ENCODE measurements at regions not wholly inside any gene's neighbourhood (a gene's known extent, or its start where the extent isn't known, plus 50 kb on each side); places are given as distances from the start of the nearest gene placed in this dataset.

GRCh38 chr1:82806133-82806532 is 1005.4 kb downstream of the ADGRL2 start:
- no peaks in the 10 kb centered on the region for H3K9me3 ChIP-seq
- H3K4me3 ChIP-seq = no peak overlapping the region
- H3K27ac ChIP-seq = no peak overlapping the region
- H3K36me3 ChIP-seq = no peaks in the 10 kb centered on the region
- DNase-seq = no peak
- TF ChIP-seq POLR2A (IDR thresholded peaks at IDR 0.05) (no peak), CTCF (IDR thresholded peaks at IDR 0.05) (no peak)
- no peaks in the 10 kb centered on the region for H3K4me1 ChIP-seq
- no peaks in the 10 kb centered on the region for H3K27me3 ChIP-seq
- 69 to 71% methylated on average over 3 of the region's 3 CpGs for WGBS, 2 donors
- intact Hi-C loops (cut with DNase I) = no loop called here

DNA sequence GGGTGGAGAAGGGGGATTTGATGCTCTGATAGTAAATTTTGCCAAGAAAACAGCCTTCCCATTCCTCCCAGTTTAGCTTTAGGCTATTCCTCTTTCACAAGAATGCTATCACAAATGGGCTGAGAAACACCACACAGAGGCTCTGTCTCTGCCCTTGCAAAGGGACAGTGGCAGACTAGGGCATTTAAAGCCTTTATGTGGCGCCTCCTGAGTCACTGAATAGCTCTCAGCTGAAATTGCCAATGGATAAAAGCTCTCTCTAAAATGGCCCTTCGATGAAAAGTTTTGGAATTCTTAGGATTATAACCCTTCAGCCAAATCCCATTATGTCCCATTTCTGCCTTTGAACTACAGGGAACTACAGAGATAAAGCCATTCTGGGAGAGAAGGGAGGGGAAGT is 1000.4 kb downstream of the ADGRL2 start:
- no peak overlapping the region for H3K4me3 ChIP-seq
- H3K27ac ChIP-seq = no peak overlapping the region
- no peaks in the 10 kb centered on the region for H3K9me3 ChIP-seq
- no peaks in the 10 kb centered on the region for H3K27me3 ChIP-seq
- 86 to 100% methylated on average over 1 of the region's 2 CpGs for WGBS, 2 donors
- intact Hi-C loops (cut with DNase I) = no loop called here
- no peak for TF ChIP-seq CTCF (IDR thresholded peaks at IDR 0.05)
- no peak for TF ChIP-seq POLR2A (IDR thresholded peaks at IDR 0.05)
- H3K4me1 ChIP-seq = no peaks in the 10 kb centered on the region
- no peak for DNase-seq
- no peaks in the 10 kb centered on the region for H3K36me3 ChIP-seq

DNA sequence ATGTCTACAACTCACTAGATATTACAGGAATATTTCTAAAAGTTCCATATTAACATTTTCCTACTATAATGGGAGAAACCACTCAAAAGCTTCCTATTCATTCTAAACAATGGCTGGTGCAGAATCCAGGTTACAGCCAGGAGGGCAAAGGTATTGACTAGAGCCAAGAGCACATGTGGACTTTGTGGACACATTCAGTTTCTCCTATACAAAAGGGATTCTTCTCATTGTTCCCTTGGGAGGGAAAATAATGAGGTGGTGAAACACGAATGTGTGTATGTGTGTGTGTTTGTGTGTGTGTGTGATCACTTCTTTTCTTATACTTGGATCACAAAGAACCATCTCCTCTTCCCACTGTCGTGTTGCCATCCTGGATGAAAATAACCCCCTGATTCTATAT is 1000.0 kb downstream of the ADGRL2 start:
- intact Hi-C loops (cut with DNase I) = no loop called here
- H3K4me3 ChIP-seq = no peak overlapping the region
- TF ChIP-seq CTCF (IDR thresholded peaks at IDR 0.05) (no peak), POLR2A (IDR thresholded peaks at IDR 0.05) (no peak)
- no peak for DNase-seq
- no peaks in the 10 kb centered on the region for H3K4me1 ChIP-seq
- no peaks in the 10 kb centered on the region for H3K9me3 ChIP-seq
- no peaks in the 10 kb centered on the region for H3K36me3 ChIP-seq
- H3K27ac ChIP-seq = no peak overlapping the region
- 68 to 70% methylated on average over 2 of the region's 2 CpGs for WGBS, 2 donors
- H3K27me3 ChIP-seq = no peaks in the 10 kb centered on the region

GRCh38 chr1:82799261-82799660 is 998.5 kb downstream of the ADGRL2 start:
- intact Hi-C loops (cut with DNase I) = no loop called here
- no peaks in the 10 kb centered on the region for H3K36me3 ChIP-seq
- no peaks in the 10 kb centered on the region for H3K27me3 ChIP-seq
- DNase-seq = no peak
- WGBS, 2 donors = 79 to 86% methylated on average over 1 of the region's 1 CpG
- no peaks in the 10 kb centered on the region for H3K9me3 ChIP-seq
- H3K4me1 ChIP-seq = no peaks in the 10 kb centered on the region
- TF ChIP-seq POLR2A (IDR thresholded peaks at IDR 0.05) (no peak), CTCF (IDR thresholded peaks at IDR 0.05) (no peak)
- no peak overlapping the region for H3K4me3 ChIP-seq
- no peak overlapping the region for H3K27ac ChIP-seq

- Histone ChIP-seq H3K27ac (no peak overlapping the region), H3K36me3 (no peaks in the 10 kb centered on the region), H3K9me3 (peaks cover 0 to 7% (median 0%) of the 10 kb centered on the region in 3 donors), H3K4me3 (no peak overlapping the region), H3K4me1 (no peaks in the 10 kb centered on the region), H3K27me3 (no peaks in the 10 kb centered on the region)
- no peak for DNase-seq
- intact Hi-C loops (cut with DNase I) = no loop called here
- WGBS, 2 donors = 51 to 78% methylated on average over 3 of the region's 3 CpGs
- TF ChIP-seq CTCF (IDR thresholded peaks at IDR 0.05) (no peak), POLR2A (IDR thresholded peaks at IDR 0.05) (no peak)
These were observed 994.9 kb downstream of the ADGRL2 start for GRCh38 chr1:82795508-82796149.
